Effector CD4-positive, alpha-beta T cell (primary cell): ENCODE measurements at regions not wholly inside any gene's neighbourhood (a gene's known extent, or its start where the extent isn't known, plus 50 kb on each side); places are given as distances from the start of the nearest gene placed in this dataset.

Source experiments
- DNase-seq: peaks from one replicate; pipeline ENCODE4 v3.0.0-alpha.2; 2020

DNA sequence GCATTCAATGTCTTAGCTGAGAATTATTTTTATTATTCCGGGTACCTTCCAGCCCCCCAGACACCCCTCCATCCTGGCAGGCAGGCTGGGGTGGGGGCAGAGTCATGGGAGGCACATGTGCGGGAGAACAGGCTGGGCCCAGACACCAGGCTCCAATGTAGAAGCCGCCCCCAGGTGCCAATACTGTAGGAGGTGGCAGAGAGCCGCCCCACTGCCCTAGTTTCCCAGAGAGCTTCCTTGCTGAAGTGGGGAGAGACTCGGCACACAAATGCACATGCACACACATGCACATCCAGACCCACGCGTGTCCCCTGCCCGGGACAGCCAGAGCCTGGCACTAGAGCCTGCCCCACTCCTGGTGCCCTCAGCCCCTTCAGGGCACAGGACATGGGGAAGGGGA lies 98.4 kb upstream of the LINGO1 start:
- DNase-seq: no peak

DNA sequence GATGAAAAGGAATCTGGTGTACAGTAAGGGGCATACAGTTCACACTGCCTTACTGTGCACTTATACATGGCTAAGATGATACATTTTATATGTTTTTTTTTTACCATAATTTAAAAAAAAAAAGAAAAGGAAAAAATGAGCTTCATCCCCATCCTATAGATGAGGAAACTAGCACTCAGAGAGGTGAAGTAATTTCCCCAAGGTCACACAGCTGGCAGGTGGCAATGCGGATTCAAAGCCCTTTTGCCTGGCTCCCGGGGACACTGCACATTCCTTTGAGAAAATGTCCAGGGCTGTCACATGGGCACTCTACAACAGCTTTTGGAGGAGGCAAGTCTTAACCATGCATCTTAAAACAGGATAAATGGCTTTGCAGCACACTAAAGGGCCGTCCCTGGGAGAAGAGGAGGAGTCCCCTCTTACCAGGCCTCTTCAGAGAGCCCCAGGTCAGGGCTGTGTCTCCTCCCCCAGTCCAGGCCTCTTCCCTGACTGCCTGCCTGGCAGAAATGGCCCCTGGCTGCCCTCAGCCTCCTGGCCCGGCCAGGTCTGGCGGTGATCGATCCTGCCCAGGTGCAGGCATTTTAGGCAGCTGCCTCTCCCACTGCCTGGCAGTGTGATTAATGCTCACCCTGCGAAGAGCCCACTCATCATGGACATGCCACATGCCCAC lies 95.1 kb upstream of the LINGO1 start:
- DNase-seq: no peak

DNA sequence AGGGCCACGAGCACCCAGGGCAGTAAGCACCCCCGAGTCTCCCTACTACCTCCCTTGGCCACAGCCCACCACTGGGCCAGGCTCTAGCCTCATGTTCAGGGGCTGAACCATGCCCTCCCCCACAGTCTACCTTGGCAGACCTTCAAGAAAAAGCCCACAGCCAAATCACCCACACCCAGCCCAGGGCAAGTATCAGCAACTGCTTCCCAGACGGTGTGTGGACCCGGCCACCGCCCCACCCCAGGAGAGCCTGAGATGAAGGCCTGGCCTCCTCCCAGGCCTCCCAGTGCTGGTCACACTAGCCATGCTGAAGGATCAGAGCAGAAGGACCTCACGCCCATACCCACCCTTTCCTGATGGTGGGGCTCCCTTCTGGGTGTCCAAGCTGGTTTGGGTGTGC lies 92.0 kb upstream of the LINGO1 start:
- no peak for DNase-seq

DNA sequence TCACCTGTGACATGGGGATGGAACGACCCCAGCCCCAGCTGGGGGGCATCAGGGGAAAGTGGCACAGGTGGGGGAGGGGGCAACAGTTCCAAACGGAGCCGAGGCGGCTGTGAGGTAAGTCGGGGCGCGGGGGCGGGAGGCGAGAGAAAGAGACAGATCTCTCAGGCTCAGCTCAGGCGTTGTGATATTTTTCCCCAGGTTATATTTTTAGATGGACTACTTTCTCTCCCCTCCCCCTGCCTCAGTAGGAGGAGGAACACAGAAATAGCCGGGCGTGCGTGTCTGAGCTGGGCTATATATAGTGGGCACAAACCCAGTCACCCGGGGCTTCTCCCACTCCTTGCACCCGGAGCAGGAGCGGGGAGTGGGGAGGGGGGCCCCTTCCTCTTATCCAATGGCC lies 91.0 kb upstream of the LINGO1 start:
- DNase-seq: no peak

DNA sequence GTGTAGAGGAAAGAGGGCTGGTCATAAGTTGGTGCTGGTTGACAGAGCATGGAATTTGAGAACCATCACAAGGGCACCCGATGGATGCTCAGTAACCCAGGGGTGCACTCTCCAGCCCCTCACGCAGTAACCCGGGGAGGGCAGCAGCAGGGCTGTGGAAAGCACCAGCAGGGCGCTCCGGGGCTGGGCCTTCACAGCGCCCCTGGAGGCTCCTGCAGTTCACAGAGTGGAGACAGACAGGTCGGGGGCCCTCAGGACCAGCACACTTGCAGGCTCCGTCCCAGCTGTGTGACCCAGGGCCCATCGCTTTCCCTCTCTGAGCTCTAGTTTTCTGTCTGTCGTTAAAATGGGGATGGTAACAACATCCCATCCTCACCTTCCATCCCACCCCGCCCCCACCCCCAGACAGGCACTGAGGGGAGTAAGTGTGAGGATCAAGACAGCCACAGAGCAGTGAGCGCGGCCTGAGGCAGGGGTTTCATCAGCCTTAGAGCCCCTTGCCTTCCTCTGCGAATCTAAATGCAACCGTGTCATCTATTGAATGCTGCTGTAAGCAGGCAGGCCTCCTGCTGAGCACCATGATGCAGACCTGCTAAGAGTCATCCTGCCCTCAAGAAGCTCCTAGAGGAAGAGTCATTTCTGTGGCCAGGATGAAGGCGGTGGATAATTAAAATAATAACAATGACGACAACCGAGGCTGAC lies 90.2 kb upstream of the LINGO1 start:
- no peak for DNase-seq

DNA sequence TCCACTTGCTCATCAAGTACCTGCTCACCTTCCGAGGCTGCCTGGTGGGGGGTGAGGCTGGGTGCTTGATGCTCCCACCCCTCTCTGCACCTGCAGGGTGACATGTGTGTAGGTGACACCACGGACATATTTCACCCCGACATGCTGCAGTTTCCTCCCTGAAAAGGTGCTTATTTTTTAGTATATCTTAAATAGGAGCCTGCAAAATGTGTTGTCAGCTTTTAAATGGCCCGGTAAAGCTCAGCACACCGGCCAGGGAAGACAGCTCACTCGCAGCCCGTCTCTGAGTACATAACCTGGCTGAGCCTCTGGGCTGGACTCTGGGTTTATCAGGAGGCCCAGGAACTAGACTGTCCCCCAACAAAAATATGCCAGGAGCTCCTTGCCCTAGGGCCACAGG lies 89.3 kb upstream of the LINGO1 start:
- no peak for DNase-seq

DNA sequence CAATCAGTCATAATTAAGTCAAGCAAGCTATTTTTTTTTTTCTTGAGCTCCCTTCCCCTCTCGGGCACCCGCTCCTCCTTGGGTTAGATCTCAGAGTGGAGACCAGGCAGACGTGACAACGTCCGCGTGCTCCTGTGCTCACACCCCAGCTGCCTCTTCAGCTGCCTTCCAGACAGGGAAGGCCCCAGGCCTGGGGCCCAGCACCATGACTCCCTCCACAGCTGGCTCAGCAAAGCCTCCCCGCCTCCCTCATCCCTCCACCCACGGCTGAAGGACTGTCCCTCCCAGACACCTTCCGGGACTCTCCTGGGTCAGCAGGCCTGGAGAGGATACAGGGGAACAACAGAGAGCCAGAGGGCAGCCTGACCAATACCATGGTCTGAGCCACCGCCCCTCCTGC lies 87.9 kb upstream of the LINGO1 start:
- DNase-seq: no peak

DNA sequence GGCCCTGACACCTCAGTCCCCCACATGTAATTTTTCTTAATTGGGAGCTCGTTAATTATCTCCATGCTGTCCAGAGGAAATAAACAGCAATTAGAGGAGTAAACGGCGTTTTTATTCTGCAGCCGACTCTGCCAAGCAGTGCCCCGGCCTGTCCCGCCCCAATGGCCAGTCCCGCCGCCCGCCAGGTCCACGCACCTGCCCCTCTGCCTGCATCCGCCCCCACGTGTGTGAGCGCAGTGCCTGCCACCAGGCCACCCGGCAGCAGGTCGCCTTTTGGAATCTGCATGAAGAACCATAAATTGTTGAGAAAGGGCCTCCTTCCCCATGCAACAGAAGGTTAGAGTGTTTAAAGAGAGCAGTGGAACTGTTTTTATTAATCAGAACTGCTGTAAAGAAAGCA lies 87.5 kb upstream of the LINGO1 start:
- DNase-seq: no peak

DNA sequence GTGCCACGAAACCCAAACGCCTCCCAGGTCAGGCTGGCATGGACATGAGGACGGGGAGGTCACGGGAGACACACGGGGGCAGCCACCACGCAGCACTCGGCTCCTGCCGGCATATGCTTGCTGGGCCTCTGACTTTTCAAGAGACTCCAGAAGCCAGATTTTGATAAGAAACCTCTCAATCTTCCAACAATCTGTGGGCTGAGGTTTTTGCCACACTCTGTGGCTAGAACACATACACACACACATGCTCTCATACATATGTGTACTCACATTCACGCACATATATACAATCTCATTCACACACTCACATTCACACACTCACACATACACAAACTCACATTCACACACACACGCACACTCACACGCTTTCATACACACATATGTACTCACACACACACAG lies 86.7 kb upstream of the LINGO1 start:
- DNase-seq: no peak

DNA sequence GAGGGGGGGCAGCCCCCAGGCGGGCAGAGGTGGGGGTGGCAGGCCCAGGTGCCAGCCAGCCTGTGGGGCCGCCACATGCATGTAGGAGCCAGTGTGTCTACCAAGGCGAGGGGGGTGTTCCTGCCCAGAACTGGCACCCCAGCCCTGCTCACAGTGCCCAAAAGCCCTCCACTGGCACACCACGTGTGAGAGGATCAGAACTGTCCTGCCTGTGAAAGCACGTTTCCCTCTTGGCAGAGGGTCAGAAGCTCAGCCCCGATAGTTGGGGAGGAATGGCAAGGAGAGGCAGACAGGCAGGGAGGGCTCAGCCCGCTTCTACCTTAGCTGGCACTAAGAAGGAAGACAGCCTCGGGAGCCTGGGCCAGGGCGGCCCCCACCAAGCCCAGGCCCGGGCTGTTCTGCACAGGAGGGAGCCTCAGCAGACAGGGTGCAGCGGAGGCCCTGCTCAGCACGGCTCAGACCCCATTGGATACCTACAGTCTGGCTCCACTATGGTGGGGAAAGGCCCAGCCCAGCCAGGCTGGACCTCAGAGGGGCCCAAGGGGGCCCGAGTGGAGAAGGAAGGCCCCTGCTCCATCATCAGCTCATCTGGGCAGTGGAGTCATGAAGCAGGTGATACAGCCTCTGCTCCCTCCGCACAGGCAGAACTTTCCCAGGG lies 84.8 kb upstream of the LINGO1 start:
- no peak for DNase-seq

DNA sequence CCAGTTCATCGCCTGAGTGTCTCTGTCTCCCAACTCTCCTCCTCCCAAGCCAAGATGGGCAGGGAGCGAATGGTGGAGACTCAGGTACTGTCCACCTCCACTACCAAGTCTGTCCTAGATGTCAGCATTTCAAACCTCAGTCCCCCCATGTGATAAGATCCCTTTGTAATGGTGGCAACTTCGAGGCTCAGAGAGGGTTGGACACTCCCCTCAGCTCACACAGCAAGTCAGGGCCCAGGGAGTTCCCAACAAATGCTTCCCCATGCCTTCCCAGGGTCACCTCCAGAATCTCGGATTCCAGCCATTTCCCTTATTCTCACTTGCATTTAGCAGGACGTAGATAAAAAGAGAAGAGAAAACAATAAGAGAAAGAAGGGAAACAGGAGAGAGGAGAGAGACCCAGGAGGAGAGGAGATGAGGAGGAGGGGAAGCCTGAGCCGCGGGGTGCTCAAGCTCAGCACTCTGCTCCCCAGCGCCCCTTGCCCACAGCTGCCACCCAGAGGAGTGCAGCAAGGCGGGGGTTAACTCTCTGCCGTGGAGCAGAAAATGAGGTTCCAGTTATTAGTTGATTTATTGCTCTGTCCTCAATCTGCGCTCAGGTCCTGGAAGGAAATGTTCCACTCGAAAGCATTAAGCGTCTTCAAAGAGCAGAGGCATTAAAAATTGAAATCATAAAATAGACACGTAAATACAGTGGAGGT lies 84.1 kb upstream of the LINGO1 start:
- no peak for DNase-seq

DNA sequence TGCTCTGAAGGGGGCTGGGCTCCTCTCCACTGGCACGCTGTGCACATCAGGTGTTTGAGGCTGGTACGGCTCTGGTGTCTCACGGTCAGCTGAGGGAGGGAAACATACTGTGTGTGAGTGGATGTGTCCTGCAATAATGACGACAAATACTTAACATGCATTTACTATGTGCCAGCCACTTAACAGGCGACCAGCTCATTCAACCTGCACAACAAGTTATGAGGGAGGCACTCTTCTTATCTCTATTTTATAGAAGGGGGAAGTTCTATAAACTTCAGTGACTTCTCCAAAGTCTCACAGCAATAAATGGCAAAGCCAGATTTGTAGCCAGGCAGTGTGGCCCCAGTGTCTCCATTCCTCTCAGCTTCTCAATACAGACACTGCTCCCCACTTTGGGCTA lies 83.1 kb upstream of the LINGO1 start:
- DNase-seq: no peak

DNA sequence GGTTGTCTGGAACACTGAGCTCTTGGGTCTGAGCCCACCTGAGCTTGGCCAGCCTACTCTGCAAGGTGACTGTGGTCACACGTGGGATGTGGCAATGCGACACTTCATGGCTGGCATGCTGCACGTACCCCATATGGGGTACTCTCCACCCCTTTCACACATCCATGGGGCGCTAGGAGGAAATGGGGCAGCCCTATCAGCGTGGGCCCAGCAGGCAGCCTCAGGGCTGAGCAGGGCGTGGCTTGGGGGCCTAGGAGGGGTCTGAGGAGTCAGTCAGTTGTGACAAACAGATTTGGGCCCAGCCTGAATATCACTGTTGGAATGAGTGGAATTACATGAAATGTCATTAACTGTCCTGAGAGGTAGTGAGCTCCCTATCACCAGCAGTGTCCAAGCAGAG lies 82.3 kb upstream of the LINGO1 start:
- no peak for DNase-seq

DNA sequence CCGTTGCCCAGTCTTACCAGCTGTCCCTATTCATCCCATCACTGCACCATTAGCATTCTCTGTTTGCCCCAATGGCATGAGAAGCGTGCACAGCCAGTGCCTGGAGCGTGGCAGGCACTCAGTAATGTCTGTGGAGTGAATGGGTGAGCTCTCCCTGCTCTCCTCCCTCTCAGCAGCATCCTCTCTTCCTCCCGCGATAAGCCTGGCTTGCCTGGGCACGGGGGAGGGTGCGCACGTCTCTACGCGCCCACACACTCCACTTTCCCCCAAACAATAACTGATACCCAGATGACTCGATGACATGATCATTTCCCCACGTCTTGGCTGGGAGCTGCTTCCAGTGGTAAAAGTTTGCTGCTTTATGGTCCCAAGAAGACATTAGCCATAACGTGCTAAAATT lies 81.8 kb upstream of the LINGO1 start:
- DNase-seq: no peak

DNA sequence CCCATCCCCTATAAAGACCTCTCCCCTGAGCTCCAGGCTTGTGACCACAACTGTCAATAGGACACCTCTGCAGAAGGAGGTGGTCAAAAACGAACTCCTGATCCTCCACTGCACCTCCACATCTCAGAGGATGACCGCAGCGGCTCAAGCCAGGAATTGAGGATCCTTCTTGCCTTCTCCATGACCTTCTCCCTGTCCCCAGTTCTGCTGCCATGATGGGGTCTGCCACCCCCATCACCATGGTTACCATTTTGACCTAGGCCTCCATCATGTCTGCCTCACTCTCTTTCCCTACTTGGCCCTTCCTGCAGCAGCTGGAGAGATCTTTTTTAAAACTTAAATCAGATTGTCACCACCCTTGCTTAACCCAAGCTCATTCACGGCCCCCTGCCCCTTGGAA lies 81.3 kb upstream of the LINGO1 start:
- DNase-seq: no peak

DNA sequence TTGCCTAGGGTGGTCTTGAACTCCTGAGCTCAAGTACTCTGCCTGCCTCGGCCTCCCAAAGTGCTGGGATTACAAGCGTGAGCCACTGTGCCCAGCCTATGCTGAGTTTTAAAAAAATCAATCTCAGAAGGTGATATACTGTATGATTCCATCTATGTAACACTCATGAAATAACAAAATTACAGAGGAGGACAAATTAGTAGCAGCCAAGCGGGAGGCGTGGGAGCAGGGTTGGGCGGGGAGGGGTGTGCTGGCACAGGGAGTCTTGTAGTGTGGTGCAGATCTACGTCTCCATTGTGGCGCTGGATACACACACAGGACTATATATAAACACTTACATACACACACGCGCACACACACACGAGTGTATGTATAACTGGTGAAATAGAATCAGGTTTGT lies 80.6 kb upstream of the LINGO1 start:
- DNase-seq: no peak

DNA sequence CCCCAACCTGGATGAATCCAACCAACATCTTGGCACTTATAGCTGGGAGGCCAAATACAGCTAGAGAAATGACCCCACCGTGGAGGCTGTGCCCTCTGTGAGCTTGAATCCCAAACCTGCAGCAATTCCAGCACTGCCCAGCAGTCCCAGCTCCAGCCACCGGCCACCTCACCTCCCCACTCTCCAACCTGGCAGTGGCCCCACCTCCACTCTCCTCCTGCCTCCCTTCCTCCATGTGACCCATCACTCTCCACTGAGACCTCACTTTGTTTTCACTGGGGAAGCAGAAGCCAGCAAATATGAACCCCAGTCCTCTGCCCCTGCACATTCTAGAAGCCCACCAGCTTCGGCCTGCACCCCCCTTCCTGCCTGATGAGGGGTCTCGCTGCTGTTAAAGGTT lies 79.7 kb upstream of the LINGO1 start:
- no peak for DNase-seq

DNA sequence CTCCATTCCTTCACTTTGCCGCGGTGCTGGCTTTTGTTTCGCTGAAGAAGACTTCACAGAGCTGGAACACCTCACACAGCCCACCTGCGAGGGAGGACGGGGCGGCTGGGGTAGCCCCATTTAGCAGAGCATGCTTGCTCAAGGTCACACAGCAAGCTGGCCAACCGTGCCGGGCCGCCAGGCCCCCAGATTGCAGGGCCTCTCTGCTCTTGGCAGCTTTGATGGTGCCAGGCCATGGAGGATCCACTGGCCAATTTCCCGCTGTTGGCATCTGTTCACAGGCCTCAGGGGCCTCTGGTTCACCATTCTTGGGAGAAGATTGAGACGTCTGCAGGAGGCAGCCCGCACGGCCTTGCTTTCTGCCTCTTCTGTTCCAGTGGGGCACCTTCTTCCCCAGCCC lies 77.9 kb upstream of the LINGO1 start:
- DNase-seq: no peak

DNA sequence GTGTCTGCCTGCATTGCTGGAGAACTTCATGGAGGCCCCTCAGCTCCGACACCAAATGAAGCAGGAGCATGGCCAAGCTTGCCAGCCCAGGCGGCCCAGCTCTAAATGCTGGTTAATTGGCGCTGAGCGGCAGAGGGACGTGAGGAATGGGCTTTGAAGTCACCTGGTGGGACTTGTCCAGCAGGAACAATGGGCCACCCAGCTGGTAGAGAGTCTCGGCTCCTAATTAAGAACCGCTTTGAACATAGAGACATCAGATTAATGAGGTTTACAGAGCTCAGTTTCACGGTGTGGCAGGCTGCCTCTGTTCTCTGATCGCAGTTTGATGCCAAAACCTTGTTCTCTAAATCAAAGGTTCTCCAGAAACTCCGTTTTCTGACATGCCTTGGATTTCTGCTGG lies 77.5 kb upstream of the LINGO1 start:
- DNase-seq: no peak

DNA sequence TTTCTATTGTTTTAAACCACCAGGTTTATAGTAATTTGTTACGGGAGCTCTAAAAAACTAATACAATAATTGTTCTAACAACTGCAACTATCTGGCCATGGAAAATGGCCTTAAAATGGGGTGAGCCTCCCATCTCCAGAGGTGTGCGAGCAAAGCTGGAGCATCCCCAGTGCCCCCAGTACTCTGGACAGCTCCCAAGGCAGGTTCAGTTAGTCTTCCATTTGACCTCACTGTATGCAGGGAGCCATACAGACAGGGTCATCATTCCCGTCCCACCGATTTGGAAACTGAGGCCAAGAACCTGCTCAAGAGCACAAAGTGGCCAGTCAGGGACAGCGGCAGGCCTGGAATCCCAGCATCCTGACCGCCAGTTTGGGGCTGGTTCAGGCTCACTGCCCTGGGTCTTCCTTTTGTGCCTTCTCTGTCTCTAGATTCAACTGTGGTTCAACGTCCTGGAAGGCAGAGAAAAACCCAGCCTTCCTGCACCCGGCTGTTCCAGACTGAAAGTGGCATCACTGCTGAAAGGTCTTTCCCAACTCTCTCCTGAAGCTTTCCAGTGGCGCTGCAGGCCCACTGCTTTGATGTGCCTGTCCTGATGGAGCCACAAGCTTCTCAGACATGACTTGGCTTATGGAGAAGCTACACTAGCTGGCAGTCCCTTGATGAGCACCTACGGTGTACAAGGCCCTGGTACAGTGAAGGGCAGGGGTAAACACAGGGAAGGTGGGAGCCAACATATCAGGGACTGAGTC lies 76.6 kb upstream of the LINGO1 start:
- DNase-seq: no peak

DNA sequence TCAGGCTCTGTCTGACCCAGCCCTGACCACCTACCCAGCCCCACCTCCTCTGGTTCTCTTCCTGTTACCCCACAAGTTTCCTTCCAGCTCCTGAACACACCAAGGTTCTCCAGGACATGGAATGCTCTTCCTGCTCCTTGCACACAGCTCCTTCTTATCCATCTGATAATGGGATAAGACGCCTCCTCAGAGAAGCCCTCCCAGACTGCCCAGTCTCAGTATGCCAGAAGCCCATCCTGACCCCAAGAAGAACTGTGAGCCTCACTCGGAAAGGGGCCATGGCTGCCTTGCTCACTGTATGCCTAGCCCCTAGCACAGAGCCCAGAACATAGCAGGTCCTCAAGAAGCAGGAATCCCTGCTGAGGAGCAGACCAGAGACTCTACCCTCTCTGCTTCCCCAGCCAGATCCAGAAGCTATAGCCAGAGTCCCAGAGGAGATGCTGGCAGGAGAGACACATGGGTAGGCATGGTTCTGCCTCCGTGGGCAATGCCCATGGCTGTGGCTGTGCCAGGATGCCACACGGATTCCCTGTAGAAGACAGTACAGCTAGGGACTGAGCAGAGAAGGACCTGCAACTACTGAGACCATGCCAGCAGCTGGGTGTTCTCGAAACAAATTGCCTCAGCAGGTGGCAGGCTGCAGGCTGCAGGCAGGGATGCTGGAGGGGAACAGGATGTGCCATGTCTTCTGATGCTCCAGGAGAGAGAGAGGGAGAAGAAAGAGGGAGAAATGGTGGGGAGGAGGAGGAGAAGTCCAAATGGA lies 74.0 kb upstream of the LINGO1 start:
- DNase-seq: no peak

DNA sequence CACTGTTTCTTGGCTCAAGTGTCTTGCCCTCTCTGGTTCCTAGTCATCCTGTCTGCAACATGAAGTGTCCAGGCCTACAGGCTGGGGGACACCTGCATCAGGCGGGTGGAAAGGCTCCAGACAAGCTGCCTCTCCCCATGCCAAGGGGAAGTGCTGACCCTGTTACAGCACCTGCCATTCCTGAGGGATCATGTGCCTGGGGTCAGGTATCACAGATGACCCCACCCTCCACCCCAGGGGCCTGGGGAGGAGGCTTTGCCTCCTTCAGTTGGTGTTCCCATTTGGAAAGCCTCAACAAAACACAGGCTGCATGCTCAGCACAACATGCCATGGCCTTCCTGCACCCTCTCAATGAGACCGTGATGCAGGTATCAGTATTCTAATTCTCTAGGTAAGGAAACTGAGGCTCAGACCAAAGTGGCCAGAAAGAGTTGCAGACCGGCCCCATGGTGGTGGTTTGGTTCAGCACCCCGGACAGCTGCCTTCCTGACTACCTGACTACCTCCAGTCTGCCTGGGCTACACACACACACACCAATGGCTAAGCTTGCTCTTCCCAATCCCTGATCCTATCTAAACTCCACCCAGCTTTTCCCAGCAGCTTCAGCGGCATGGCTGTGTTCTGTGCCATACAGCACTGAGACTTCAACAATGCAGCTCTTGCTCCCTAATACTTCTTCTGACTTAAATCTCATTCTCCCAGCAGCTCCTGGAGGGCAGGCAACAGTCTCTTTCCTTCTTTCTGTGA lies 69.7 kb upstream of the LINGO1 start:
- no peak for DNase-seq
